OCI-LY3 (cell line): ENCODE measurements at regions not wholly inside any gene's neighbourhood (a gene's known extent, or its start where the extent isn't known, plus 50 kb on each side); places are given as distances from the start of the nearest gene placed in this dataset.

Source experiments
- EZH2phosphoT487 ChIP-seq: fragments of 200-600 bp; shearing (Covaris generic); IDR thresholded peaks from 2 replicates; pipeline ENCODE4 v1.6.1; 2018; ENCODE audit warnings: antibody characterized with exemption, mixed run types, low read depth
- TF ChIP-seq, protein P1 (sequence below): fragments of 200-600, 300-600 bp; sonication (generic); IDR thresholded peaks from 2 replicates; pipeline ENCODE4 v1.5.1; 2014; ENCODE audit warnings: antibody characterized with exemption, low read length, low read depth

DNA sequence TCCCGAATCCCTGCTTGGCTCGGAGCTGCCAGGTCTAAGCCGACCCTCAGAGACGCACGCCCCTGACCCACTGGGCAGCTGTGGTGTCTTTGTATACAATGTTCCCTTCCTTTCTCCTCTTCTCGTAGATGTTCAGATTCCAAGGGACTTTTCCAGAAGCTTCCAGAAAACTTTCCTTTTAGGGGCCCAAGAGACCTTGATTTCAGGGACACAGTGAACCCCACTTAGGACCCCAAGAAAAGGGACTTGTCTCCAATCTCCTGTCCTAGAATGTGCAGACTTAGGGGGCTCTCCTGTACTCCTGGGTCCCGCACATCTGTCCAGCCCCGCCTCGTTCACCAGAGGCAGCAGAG is 103.5 kb downstream of the EDN3 start:
- TF ChIP-seq EZH2phosphoT487, result no peak
- TF ChIP-seq, protein P1, sequence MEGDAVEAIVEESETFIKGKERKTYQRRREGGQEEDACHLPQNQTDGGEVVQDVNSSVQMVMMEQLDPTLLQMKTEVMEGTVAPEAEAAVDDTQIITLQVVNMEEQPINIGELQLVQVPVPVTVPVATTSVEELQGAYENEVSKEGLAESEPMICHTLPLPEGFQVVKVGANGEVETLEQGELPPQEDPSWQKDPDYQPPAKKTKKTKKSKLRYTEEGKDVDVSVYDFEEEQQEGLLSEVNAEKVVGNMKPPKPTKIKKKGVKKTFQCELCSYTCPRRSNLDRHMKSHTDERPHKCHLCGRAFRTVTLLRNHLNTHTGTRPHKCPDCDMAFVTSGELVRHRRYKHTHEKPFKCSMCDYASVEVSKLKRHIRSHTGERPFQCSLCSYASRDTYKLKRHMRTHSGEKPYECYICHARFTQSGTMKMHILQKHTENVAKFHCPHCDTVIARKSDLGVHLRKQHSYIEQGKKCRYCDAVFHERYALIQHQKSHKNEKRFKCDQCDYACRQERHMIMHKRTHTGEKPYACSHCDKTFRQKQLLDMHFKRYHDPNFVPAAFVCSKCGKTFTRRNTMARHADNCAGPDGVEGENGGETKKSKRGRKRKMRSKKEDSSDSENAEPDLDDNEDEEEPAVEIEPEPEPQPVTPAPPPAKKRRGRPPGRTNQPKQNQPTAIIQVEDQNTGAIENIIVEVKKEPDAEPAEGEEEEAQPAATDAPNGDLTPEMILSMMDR, result no peak; the same call in 1 of the 2 replicates
